ENCODE measurements at regions not wholly inside any gene's neighbourhood (a gene's known extent, or its start where the extent isn't known, plus 50 kb on each side); places are given as distances from the start of the nearest gene placed in this dataset.
"Not testable (repeated sequence)": the region's sequence is repeated elsewhere in the genome, so short reads cannot be mapped to it uniquely, and the experiment has no call there.

- H3K36me3 ChIP-seq, result no peaks in the 10 kb centered on the region
- WGBS, 3 donors, result 78 to 81% (median 80%) methylated on average over 2 of the region's 2 CpGs
Measured at GRCh38 chr10:55801353-55801661, 559.8 kb downstream of the ZWINT start.

DNA sequence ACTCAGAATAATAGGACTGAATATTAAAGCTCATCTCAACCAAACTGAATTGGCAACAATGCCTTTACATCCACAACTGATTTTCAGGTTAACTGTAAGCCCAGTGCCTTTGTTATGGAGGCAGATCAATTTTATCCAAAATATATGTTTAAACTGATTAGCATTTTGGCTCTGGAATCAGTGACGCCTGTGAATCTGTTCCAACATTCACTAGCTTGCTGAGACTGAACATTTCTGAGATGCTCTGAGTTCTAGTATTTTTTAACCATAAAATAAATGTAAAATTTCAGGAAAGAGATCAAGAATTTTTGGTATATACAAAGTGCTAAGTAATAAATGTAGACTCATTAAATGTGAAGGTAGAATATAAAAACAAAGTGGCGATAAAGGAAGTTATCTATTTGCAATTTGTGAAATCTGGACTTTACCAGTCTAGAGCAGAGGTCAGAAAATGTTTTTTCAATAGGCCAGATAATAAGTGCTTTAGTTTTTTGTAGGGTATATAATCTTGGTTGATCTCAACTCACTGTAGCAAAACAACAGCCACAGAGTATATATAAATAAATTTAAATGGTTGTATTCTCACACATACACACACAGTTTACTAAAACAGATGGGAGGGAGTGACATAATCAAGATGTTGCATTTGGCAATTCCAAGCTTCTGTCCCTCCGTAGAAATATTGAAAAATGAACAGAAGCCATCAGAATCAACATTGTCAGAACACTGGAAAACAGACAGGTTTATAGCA is 560.3 kb downstream of the ZWINT start:
- H3K27me3 ChIP-seq, result no peaks in the 10 kb centered on the region
- DNase-seq, result no peak
- H3K4me1 ChIP-seq (ENCODE audit: insufficient read depth), result no peaks in the 10 kb centered on the region
- TF ChIP-seq POLR2A (IDR thresholded peaks at IDR 0.05), result no peak
- H3K4me3 ChIP-seq, result no peak overlapping the region
- intact Hi-C loops (cut with DNase I), result no loop called here
- no peaks in the 10 kb centered on the region for H3K9me3 ChIP-seq
- H3K36me3 ChIP-seq, result no peaks in the 10 kb centered on the region
- no peak overlapping the region for H3K27ac ChIP-seq
- WGBS, 3 donors, result 55 to 68% (median 63%) methylated on average over 3 of the region's 3 CpGs

More at GRCh38 chr10:55801353-55801661, 559.8 kb downstream of the ZWINT start:
- TF ChIP-seq EP300 (IDR thresholded peaks at IDR 0.05) (no peak), POLR2A (IDR thresholded peaks at IDR 0.05) (no peak)
- TF ChIP-seq, protein P1, sequence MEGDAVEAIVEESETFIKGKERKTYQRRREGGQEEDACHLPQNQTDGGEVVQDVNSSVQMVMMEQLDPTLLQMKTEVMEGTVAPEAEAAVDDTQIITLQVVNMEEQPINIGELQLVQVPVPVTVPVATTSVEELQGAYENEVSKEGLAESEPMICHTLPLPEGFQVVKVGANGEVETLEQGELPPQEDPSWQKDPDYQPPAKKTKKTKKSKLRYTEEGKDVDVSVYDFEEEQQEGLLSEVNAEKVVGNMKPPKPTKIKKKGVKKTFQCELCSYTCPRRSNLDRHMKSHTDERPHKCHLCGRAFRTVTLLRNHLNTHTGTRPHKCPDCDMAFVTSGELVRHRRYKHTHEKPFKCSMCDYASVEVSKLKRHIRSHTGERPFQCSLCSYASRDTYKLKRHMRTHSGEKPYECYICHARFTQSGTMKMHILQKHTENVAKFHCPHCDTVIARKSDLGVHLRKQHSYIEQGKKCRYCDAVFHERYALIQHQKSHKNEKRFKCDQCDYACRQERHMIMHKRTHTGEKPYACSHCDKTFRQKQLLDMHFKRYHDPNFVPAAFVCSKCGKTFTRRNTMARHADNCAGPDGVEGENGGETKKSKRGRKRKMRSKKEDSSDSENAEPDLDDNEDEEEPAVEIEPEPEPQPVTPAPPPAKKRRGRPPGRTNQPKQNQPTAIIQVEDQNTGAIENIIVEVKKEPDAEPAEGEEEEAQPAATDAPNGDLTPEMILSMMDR (IDR thresholded peaks at IDR 0.05), result no peak
- H3K4me1 ChIP-seq (ENCODE audit: insufficient read depth), result no peaks in the 10 kb centered on the region
- H3K27ac ChIP-seq, result no peak overlapping the region
- no peaks in the 10 kb centered on the region for H3K27me3 ChIP-seq
- H3K9me3 ChIP-seq, result no peaks in the 10 kb centered on the region
- H3K4me3 ChIP-seq, result no peak overlapping the region
- no peak for DNase-seq
- intact Hi-C loops (cut with DNase I), result no loop called here

DNA sequence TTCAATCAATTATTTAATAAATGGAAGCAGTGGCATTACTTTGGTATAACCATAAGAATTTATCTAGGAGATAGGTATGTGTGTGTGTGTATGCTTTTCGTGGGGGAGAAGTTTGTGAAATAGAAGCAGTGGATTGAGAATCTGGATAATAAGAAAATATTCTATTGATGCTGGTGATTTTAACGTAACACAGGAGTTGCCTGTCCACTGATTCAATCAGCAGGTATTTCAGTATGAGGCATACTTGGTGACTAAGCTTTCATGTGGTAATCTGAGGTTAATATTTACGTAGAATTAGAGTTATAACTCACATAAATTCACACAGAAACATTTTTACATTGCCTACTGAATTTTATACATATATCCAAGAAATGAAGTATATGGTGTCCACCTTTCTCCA is 568.0 kb downstream of the ZWINT start:
- no peaks in the 10 kb centered on the region for H3K4me1 ChIP-seq (ENCODE audit: insufficient read depth)
- whole genome bisulfite sequencing, 3 donors, result 69 to 78% (median 70%) methylated on average over 3 of the region's 3 CpGs
- no peaks in the 10 kb centered on the region for H3K36me3 ChIP-seq
- TF ChIP-seq EP300 (IDR thresholded peaks at IDR 0.05), result no peak
- H3K27ac ChIP-seq, result no peak overlapping the region
- no peaks in the 10 kb centered on the region for H3K27me3 ChIP-seq
- H3K9me3 ChIP-seq, result no peaks in the 10 kb centered on the region
- intact Hi-C loops (cut with DNase I), result no loop called here
- no peak for DNase-seq
- no peak overlapping the region for H3K4me3 ChIP-seq

DNA sequence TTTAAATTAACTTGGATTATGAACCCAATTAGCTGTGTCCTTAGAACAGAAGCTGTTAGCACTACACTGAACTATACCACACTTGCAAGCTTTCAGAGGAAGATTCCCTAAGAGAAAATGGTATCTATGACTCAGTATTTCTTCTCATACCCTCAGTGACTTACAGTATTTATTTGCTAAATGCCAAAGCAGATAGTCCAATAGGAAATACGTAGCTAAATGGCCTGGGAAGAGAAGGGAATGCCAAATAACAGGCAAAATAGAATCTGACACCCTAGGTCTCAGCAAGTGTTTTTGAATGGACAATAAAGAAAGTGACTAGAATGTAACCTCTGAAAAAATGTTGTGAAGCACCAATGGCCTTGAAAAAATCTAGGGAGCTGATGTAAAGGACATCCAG is 570.8 kb downstream of the ZWINT start:
- intact Hi-C loops (cut with DNase I); H3K9me3 ChIP-seq; H3K4me3 ChIP-seq; H3K27ac ChIP-seq; DNase-seq; H3K27me3 ChIP-seq; H3K36me3 ChIP-seq; H3K4me1 ChIP-seq (ENCODE audit: insufficient read depth): not testable (repeated sequence)
- WGBS, 3 donors, result 4 to 16% (median 13%) methylated on average over 1 of the region's 1 CpG

GRCh38 chr10:55786461-55787050 is 574.5 kb downstream of the ZWINT start:
- Histone ChIP-seq H3K4me3 (no peak overlapping the region), H3K27ac (no peak overlapping the region), H3K9me3 (no peaks in the 10 kb centered on the region), H3K36me3 (no peaks in the 10 kb centered on the region), H3K4me1 (ENCODE audit: insufficient read depth) (no peaks in the 10 kb centered on the region), H3K27me3 (no peaks in the 10 kb centered on the region)
- 75 to 83% (median 78%) methylated on average over 3 of the region's 3 CpGs for WGBS, 3 donors
- intact Hi-C loops (cut with DNase I), result no loop called here
- no peak for DNase-seq
- no peak for TF ChIP-seq POLR2A (IDR thresholded peaks at IDR 0.05)
- TF ChIP-seq, protein P1 (IDR thresholded peaks at IDR 0.05), result no peak
- no peak for TF ChIP-seq EP300 (IDR thresholded peaks at IDR 0.05)

DNA sequence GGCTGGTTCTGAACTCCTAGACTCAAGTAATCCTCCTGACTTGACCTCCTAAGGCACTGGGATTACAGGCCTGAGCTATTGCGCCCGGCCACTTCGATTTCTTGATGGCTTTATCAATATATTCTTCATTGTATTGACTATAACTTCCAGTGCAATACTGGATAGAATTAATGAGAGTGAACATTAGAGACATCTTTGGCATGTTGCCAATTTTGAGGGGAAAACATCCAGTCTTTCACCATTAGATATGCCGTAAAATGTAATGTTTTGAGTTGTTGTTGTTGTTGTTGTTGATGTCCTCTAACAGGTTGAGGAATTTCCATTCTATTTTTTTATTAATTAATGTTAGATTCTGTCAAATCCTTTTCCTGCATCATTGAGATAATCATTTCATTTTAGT is 578.9 kb downstream of the ZWINT start:
- intact Hi-C loops (cut with DNase I), result no loop called here
- Histone ChIP-seq H3K27me3 (no peaks in the 10 kb centered on the region), H3K9me3 (no peaks in the 10 kb centered on the region), H3K36me3 (no peaks in the 10 kb centered on the region), H3K4me1 (ENCODE audit: insufficient read depth) (no peaks in the 10 kb centered on the region), H3K27ac (no peak overlapping the region), H3K4me3 (no peak overlapping the region)
- WGBS, 3 donors, result 73 to 85% (median 75%) methylated on average over 4 of the region's 4 CpGs
- no peak for DNase-seq
- TF ChIP-seq POLR2A (IDR thresholded peaks at IDR 0.05) (no peak), EP300 (IDR thresholded peaks at IDR 0.05) (no peak)
- TF ChIP-seq, protein P1 (IDR thresholded peaks at IDR 0.05), result no peak

Measured in ovary (tissue), 7 donors.